ENCODE measurements at regions not wholly inside any gene's neighbourhood (a gene's known extent, or its start where the extent isn't known, plus 50 kb on each side); places are given as distances from the start of the nearest gene placed in this dataset.

GRCh38 chr14:50051106-50051505, 65.3 kb downstream of the VCPKMT start:
- no peak for TF ChIP-seq REST (IDR thresholded peaks at IDR 0.05; ENCODE audit: insufficient read depth in 1 of 2, low read depth in 2 of 2, low read length in 1 of 2)
- TF ChIP-seq POLR2AphosphoS5 (IDR thresholded peaks at IDR 0.05; ENCODE audit: low read depth, low read length) = no peak
- TF ChIP-seq CTCF (IDR thresholded peaks at IDR 0.05) = no peak
- no peak for TF ChIP-seq SIN3A (IDR thresholded peaks at IDR 0.05; ENCODE audit: borderline replicate concordance, insufficient read depth, low read depth, low read length)

Measured in Panc1 (cell line).